IMR-90 (cell line): ENCODE measurements at regions not wholly inside any gene's neighbourhood (a gene's known extent, or its start where the extent isn't known, plus 50 kb on each side); places are given as distances from the start of the nearest gene placed in this dataset.

Experiments used
- ATAC-seq: fragments of 200-7000 bp; cut with Tn5 transposase; 2 replicates; pipeline ENCODE4 v1.9.1; 2020; ENCODE audit warnings: low read depth, mild to moderate bottlenecking, moderate library complexity
- BruUV-seq: library from RNA; stranded (reverse); fragments of 400-500 nt; replicated peaks from 2 replicates; lab custom pipeline; 2021; lab: Mats Ljungman, UMichigan
- CTCF ChIA-PET: fragments of 300-600 bp; formaldehyde crosslinking; extraction: SDS; loops from one replicate; lab custom pipeline; 2021; ENCODE audit warnings: antibody characterized with exemption; lab: Yijun Ruan, JAX
- POLR2A ChIA-PET: fragments of 300-600 bp; sonication (Branson Sonifier 250); formaldehyde crosslinking; loops from one replicate; lab custom pipeline; 2022; ENCODE audit warnings: antibody characterized with exemption; ENCODE audit not compliant: unreplicated experiment; lab: Charles Lee
- DNase-seq: peaks from one replicate; pipeline ENCODE4 v3.0.0; 2013
- H2AFZ ChIP-seq: replicated peaks from 2 replicates; pipeline ENCODE3; 2013; ENCODE audit warnings: low read length, mild to moderate bottlenecking; ENCODE audit not compliant: poor library complexity
- H2AK5ac ChIP-seq: 2 replicates; pipeline ENCODE4 v1.6.1; 2013; ENCODE audit warnings: low read depth, low read length, inconsistent platforms
- H2AK9ac ChIP-seq: replicated peaks from 2 replicates; pipeline ENCODE3; 2013; ENCODE audit warnings: mild to moderate bottlenecking, low read depth, low read length, moderate library complexity; ENCODE audit not compliant: poor library complexity
- H2BK120ac ChIP-seq: 2 replicates; pipeline ENCODE4 v1.6.1; 2013; ENCODE audit warnings: low read depth, low read length, inconsistent platforms
- H2BK15ac ChIP-seq: 3 replicates; pipeline ENCODE4 v1.6.1; 2013; ENCODE audit warnings: low read depth, low read length, inconsistent platforms
- H2BK20ac ChIP-seq: 2 replicates; pipeline ENCODE4 v1.6.1; 2013; ENCODE audit warnings: low read depth, mild to moderate bottlenecking, inconsistent platforms, low read length, moderate library complexity
- H2BK5ac ChIP-seq: 2 replicates; pipeline ENCODE4 v1.6.1; 2013; ENCODE audit warnings: mild to moderate bottlenecking, low read depth, low read length, inconsistent platforms; ENCODE audit not compliant: poor library complexity, severe bottlenecking
- H3K14ac ChIP-seq: replicated peaks from 2 replicates; pipeline ENCODE4 v1.6.1; 2013; ENCODE audit warnings: low read depth, low read length, inconsistent platforms
- H3K18ac ChIP-seq: 2 replicates; pipeline ENCODE4 v1.6.1; 2013; ENCODE audit warnings: low read depth, low read length, control low read depth
- H3K23ac ChIP-seq: 2 replicates; pipeline ENCODE4 v1.6.1; 2013; ENCODE audit warnings: low read depth, low read length, inconsistent platforms
- H3K27ac ChIP-seq: 2 replicates; pipeline ENCODE4 v1.5.1; 2013; ENCODE audit warnings: mild to moderate bottlenecking, control low read depth, low read length; ENCODE audit not compliant: insufficient read depth
- H3K27me3 ChIP-seq: 2 replicates; pipeline ENCODE4 v1.6.1; 2013; ENCODE audit warnings: low read length; ENCODE audit not compliant: control insufficient read depth, insufficient read depth
- H3K36me3 ChIP-seq: 2 replicates; pipeline ENCODE4 v1.6.1; 2013; ENCODE audit warnings: low read length, mixed read lengths; ENCODE audit not compliant: control insufficient read depth, insufficient read depth
- H3K4ac ChIP-seq: 2 replicates; pipeline ENCODE4 v1.6.1; 2013; ENCODE audit warnings: low read depth, low read length, inconsistent platforms
- H3K4me1 ChIP-seq: 2 replicates; pipeline ENCODE4 v1.6.1; 2013; ENCODE audit warnings: low read length, mixed read lengths; ENCODE audit not compliant: control insufficient read depth, insufficient read depth
- H3K4me2 ChIP-seq: 2 replicates; pipeline ENCODE4 v1.6.1; 2013; ENCODE audit warnings: low read depth, mild to moderate bottlenecking, control low read depth, low read length, moderate library complexity
- H3K4me3 ChIP-seq: 2 replicates; pipeline ENCODE4 v1.5.1; 2013; ENCODE audit warnings: low read depth, mild to moderate bottlenecking, control low read depth, low read length, moderate library complexity; ENCODE audit not compliant: insufficient read depth
- H3K56ac ChIP-seq: 2 replicates; pipeline ENCODE4 v1.6.1; 2013; ENCODE audit warnings: low read length, inconsistent platforms; ENCODE audit not compliant: insufficient read depth; ENCODE audit errors: extremely low read depth
- H3K79me1 ChIP-seq, 2 experiments: 2 replicates each; pipeline ENCODE4 v1.6.1; 2013; ENCODE audit warnings: low read length in 2 of 2, inconsistent platforms in 1 of 2, low read depth in 1 of 2
- H3K9ac ChIP-seq: 2 replicates; pipeline ENCODE4 v1.6.1; 2013; ENCODE audit warnings: low read depth, low read length, control low read depth
- H3K9me1 ChIP-seq: 2 replicates; pipeline ENCODE4 v1.6.1; 2013; ENCODE audit warnings: low read length, inconsistent platforms; ENCODE audit not compliant: insufficient read depth
- H3K9me3 ChIP-seq: 2 replicates; pipeline ENCODE4 v1.6.1; 2013; ENCODE audit warnings: low read length; ENCODE audit not compliant: control insufficient read depth, insufficient read depth
- H4K20me1 ChIP-seq: 2 replicates; pipeline ENCODE4 v1.6.1; 2013; ENCODE audit warnings: low read length, inconsistent platforms; ENCODE audit not compliant: insufficient read depth
- H4K5ac ChIP-seq: 2 replicates; pipeline ENCODE4 v1.6.1; 2013; ENCODE audit warnings: mild to moderate bottlenecking, low read depth, low read length, control low read depth
- H4K8ac ChIP-seq, 2 experiments: 2 replicates each; pipeline ENCODE4 v1.6.1; 2013; ENCODE audit warnings: low read depth in 2 of 2, low read length in 2 of 2, control low read depth in 1 of 2, inconsistent platforms in 1 of 2
- H4K91ac ChIP-seq: 2 replicates; pipeline ENCODE4 v1.6.1; 2013; ENCODE audit warnings: low read depth, low read length, inconsistent platforms; ENCODE audit not compliant: insufficient read depth
- CEBPB ChIP-seq: IDR thresholded peaks from 2 replicates; pipeline ENCODE4 v1.6.1; 2012; ENCODE audit warnings: low read depth, low read length, improper control_type of control experiment
- CHD1 ChIP-seq: IDR thresholded peaks from 2 replicates; pipeline ENCODE4 v1.6.1; 2012; ENCODE audit warnings: low read depth, low read length, improper control_type of control experiment
- CTCF ChIP-seq: conservative IDR thresholded peaks from 2 replicates; pipeline ENCODE4 v1.5.1; 2012; ENCODE audit warnings: mild to moderate bottlenecking, low read depth, low read length, improper control_type of control experiment
- ELK1 ChIP-seq: fragments of 150-350 bp; IDR thresholded peaks from 2 replicates; pipeline ENCODE4 v1.6.1; 2016; ENCODE audit warnings: low read depth, mild to moderate bottlenecking, low read length, moderate library complexity, borderline replicate concordance
- MXI1 ChIP-seq: IDR thresholded peaks from 2 replicates; pipeline ENCODE4 v1.6.1; 2012; ENCODE audit warnings: low read depth, mild to moderate bottlenecking, low read length, moderate library complexity, borderline replicate concordance
- NFE2L2 ChIP-seq: fragments of 150-350 bp; IDR thresholded peaks from 2 replicates; pipeline ENCODE4 v1.6.1; 2016; ENCODE audit warnings: low read depth, mild to moderate bottlenecking, low read length
- RAD21 ChIP-seq: IDR thresholded peaks from 2 replicates; pipeline ENCODE4 v1.6.1; 2012; ENCODE audit warnings: low read length, improper control_type of control experiment
- RCOR1 ChIP-seq: IDR thresholded peaks from 2 replicates; pipeline ENCODE4 v1.6.1; 2012; ENCODE audit warnings: mild to moderate bottlenecking, low read length, improper control_type of control experiment; ENCODE audit not compliant: insufficient replicate concordance
- RFX5 ChIP-seq: IDR thresholded peaks from 2 replicates; pipeline ENCODE4 v1.8.0; 2012; ENCODE audit warnings: low read depth, mild to moderate bottlenecking, low read length, moderate library complexity
- USF2 ChIP-seq: fragments of 150-350 bp; IDR thresholded peaks from 2 replicates; pipeline ENCODE4 v1.6.1; 2017; ENCODE audit warnings: mild to moderate bottlenecking, antibody characterized with exemption, low read length, low read depth
- WGBS, 2 experiments: methylation state at CpG; one replicate each; pipeline versions ENCODE4 v1.1.5 to v1.1.7; 2013; ENCODE audit warnings: missing lambda C conversion rate in 2 of 2; ENCODE audit not compliant: insufficient read length in 1 of 2; ENCODE audit errors: extremely low coverage in 2 of 2; 5-methylcytosine and 5-hydroxymethylcytosine counted together
- dilution Hi-C: fragments of 300-500 bp; cut with HindIII; formaldehyde crosslinking; loops from one replicate; pipeline ENCODE4 v1.14.3; 2018; ENCODE audit warnings: low sequenced_read_pairs; ENCODE audit not compliant: unreplicated experiment
- in situ Hi-C: fragments of 300-500 bp; cut with MboI; formaldehyde crosslinking; loops from 3 replicates; pipeline ENCODE4 v1.14.3; 2019; ENCODE audit warnings: low sequenced_read_pairs, inconsistent platforms, mixed read lengths
- intact Hi-C: fragments of 100-400 bp; cut with micrococcal nuclease; formaldehyde crosslinking; loops from 2 replicates; pipeline ENCODE4 v1.10.0; 2022

GRCh38 chr10:78193189-78193588, 159.5 kb downstream of the RPS24 start:
- WGBS, 2 experiments: no CpG with 5 or more reads among the region's 1 CpG
- peaks cover 20% of the 10 kb centered on the region for H3K4me1 ChIP-seq

More at GRCh38 chr10:78193189-78193588, 159.5 kb downstream of the RPS24 start:
- Histone ChIP-seq H2AK9ac (no peak overlapping the region), H3K9me1 (peaks cover 11% of the 10 kb centered on the region; the same call in 1 of the 2 replicates), H3K79me1 (no peaks in the 10 kb centered on the region), H3K4me2 (no peak overlapping the region), H2AFZ (no peak overlapping the region), H2AK5ac (no peak overlapping the region), H2BK15ac (no peak overlapping the region), H2BK20ac (no peak overlapping the region), H3K4me3 (no peak overlapping the region), H3K18ac (no peak overlapping the region), H3K56ac (no peak overlapping the region), H3K9me3 (peaks cover 11% of the 10 kb centered on the region), H3K27me3 (peaks cover 4% of the 10 kb centered on the region; the same call in 1 of the 2 replicates), H4K20me1 (no peaks in the 10 kb centered on the region; the same call in 1 of the 2 replicates), H4K91ac (no peak overlapping the region), H2BK5ac (no peak overlapping the region), H4K8ac (no peak overlapping the region), H3K27ac (no peak overlapping the region), H3K9ac (no peak overlapping the region), H3K36me3 (no peaks in the 10 kb centered on the region), H3K4ac (no peak overlapping the region), H2BK120ac (no peak overlapping the region), H3K23ac (no peak overlapping the region), H3K14ac (no peak overlapping the region), H4K5ac (no peak overlapping the region)
- ATAC-seq: no peak
- BruUV-seq: no TSS peak
- dilution Hi-C loops: no loop called here
- TF ChIP-seq RCOR1: no peak
- TF ChIP-seq CHD1: no peak
- no peak for TF ChIP-seq RFX5
- TF ChIP-seq ELK1: no peak
- no peak for TF ChIP-seq CEBPB
- no peak for TF ChIP-seq MXI1
- no peak for TF ChIP-seq USF2
- no peak for TF ChIP-seq RAD21
- no peak for TF ChIP-seq CTCF
- no peak for TF ChIP-seq NFE2L2
- POLR2A ChIA-PET: no interaction called here
- intact Hi-C loops: no loop called here
- in situ Hi-C loops: no loop called here
- CTCF ChIA-PET: no interaction called here
- DNase-seq: no peak
